ENCODE measurements at regions not wholly inside any gene's neighbourhood (a gene's known extent, or its start where the extent isn't known, plus 50 kb on each side); places are given as distances from the start of the nearest gene placed in this dataset.

DNA sequence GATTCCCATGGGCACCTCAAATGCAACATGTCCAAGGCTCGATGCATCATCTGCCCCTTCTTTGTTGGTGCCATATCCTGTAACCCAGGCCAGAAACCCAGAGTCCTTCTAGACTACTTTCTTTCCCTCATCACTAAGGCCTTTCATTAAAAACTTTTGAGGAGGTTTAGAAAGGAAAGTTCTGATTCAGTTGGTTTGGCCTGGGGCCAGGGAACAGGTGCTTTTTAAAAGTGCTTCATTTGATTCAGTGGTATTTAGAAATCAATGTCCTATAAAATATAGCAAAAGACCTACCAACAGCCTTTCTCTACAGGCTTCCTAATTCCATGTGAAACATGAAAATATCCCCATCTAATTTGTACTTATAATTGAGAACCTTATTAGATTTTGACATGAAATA lies 341.9 kb upstream of the RORA start:
- Mint-ChIP-seq H3K4me3 (no peak overlapping the region), H3K4me1 (ENCODE audit: low read depth) (no peaks in the 10 kb centered on the region), H3K9me3 (no peaks in the 10 kb centered on the region), H3K27me3 (ENCODE audit: low read depth) (peaks cover 17% of the 10 kb centered on the region), H3K36me3 (ENCODE audit: insufficient read depth in 2 of 2) (no peaks in the 10 kb centered on the region), H3K27ac (no peak overlapping the region)
- DNase-seq (no peak), ATAC-seq (replicated peaks in 1 of 2) (no peak)

DNA sequence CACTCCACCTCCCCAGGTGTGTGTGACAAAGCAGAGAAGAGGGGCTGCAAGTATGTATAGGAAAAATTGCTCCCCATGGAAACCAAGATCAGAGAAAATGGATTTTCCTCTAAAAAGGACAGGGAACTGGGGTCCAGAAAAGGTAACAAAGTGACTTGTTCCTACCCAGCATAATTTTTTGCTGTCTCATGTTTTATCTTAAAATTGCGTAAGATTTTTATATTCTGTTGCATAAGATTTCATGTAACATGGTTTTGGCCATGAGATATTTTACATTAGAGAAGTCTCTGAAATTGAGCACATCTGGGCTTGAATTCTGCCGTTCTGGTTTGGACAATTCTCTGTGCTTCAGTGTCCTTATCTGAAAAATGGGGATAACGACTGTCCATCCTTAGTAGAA lies 335.7 kb upstream of the RORA start:
- no peak for ATAC-seq (replicated peaks in 1 of 2)
- Mint-ChIP-seq H3K27ac (no peak overlapping the region), H3K36me3 (ENCODE audit: insufficient read depth in 2 of 2) (no peaks in the 10 kb centered on the region), H3K27me3 (ENCODE audit: low read depth) (peaks cover 22% of the 10 kb centered on the region), H3K4me3 (no peak overlapping the region), H3K4me1 (ENCODE audit: low read depth) (no peaks in the 10 kb centered on the region), H3K9me3 (no peaks in the 10 kb centered on the region)
- no peak for DNase-seq

DNA sequence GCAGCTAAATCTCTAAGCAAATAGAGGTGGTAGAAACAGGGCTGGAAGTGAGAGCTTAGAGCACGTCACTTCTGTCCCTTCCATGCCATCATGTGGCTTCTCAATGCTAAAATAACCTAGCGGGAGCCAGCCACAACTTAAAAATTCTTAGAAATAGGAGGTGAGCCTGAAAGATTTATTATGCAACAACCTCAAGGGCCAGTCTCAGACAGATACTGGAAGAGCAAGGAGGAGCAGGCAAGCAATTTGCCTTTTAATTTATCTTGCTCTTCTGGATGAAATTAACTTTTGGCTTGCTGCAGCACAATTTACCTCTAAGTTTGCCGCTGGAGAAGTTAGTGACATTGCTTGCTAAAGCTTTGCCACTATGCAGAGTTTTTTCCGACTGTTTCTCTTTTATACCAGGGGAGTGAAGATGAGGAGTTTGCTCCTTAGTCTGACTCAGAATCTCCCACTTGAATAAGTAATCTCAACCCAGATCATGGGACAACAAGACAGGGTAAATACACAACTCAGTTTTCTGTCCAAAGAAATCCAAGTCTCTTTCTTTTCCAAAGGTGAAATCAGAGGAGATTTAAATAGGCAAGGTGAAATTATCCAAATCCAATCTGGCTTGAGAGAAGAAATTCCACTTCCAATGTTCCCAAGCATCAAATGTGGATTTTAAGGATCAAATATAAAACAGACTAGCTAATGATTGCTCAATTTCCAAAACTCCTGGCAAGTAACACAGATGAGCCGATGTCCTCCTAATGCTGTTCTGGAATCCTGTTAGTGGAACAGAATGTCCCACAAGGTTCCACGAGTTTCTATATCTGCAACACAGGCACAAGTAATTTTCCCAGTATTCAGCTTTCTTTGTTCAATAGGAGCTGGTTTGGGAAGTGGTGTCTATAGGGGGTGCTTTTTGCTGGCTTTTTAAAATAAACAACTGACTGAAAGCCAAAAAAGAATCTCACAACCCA lies 329.4 kb upstream of the RORA start:
- H3K4me3 Mint-ChIP-seq: no peak overlapping the region
- no peaks in the 10 kb centered on the region for H3K36me3 Mint-ChIP-seq (ENCODE audit: insufficient read depth in 2 of 2)
- peaks cover 27% of the 10 kb centered on the region for H3K27me3 Mint-ChIP-seq (ENCODE audit: low read depth)
- H3K27ac Mint-ChIP-seq: no peak overlapping the region
- no peaks in the 10 kb centered on the region for H3K9me3 Mint-ChIP-seq
- ATAC-seq (replicated peaks in 1 of 2) (no peak), DNase-seq (no peak)
- peaks cover 9% of the 10 kb centered on the region for H3K4me1 Mint-ChIP-seq (ENCODE audit: low read depth)

DNA sequence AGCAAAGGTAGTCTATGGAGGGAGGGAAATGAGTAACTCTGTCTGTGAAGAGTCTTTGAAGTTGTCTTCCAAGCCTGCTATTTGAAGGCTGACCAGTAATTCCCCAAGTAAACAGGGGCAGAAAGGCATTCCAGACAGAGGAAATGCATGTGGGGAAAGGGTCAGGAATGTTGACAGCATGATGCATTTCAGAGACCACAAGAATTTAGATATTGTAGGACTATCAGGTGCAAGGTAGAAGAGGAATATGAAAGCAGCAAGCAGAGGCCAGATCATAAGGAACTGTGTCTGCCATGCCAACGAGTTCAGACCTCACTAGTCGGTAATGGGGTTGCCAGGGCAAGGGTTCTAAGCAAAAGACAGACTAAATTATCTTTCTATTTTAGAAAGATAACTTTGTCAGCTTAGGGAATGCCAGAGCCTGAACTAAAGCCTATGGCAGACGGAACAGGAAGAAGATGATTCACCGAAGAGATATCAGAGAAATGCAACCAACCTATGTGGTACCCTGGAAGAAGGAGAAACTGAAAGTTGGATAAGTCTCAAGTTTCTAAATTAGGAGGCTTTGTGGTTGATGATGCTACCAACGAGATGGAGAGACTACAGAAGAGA lies 327.0 kb upstream of the RORA start:
- Mint-ChIP-seq H3K36me3 (ENCODE audit: insufficient read depth in 2 of 2) (no peaks in the 10 kb centered on the region), H3K9me3 (peaks cover 0 to 2% of the 10 kb centered on the region in 2 donors), H3K4me3 (no peak overlapping the region), H3K27me3 (ENCODE audit: low read depth) (peaks cover 33% of the 10 kb centered on the region), H3K27ac (no peak overlapping the region), H3K4me1 (ENCODE audit: low read depth) (peaks cover 9% of the 10 kb centered on the region)
- ATAC-seq (replicated peaks in 1 of 2) (no peak), DNase-seq (no peak)

DNA sequence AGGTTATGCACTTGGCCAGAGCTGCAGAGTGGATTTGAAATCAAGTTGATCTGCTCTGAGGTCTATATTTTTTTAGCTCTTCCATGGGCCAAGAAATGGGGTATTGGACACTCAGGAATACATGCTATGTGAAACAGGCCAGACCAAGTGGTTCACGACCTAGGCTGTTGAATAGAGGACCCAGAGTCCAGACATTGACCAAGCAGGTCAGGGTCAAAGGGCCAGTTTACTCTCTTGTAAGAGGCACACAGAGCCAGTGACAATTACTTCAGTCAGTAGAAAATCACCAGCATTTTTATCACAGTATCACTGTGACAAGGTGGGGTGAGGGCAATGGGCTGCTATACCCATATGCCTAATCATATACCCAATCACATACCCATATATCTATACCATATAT lies 320.6 kb upstream of the RORA start:
- H3K36me3 Mint-ChIP-seq (ENCODE audit: insufficient read depth in 2 of 2): no peaks in the 10 kb centered on the region
- no peak for ATAC-seq (replicated peaks in 1 of 2)
- peaks cover 17% of the 10 kb centered on the region for H3K27me3 Mint-ChIP-seq (ENCODE audit: low read depth)
- H3K4me1 Mint-ChIP-seq (ENCODE audit: low read depth): no peaks in the 10 kb centered on the region
- DNase-seq: no peak
- no peak overlapping the region for H3K27ac Mint-ChIP-seq
- H3K9me3 Mint-ChIP-seq: peaks cover 0 to 2% of the 10 kb centered on the region in 2 donors
- no peak overlapping the region for H3K4me3 Mint-ChIP-seq

DNA sequence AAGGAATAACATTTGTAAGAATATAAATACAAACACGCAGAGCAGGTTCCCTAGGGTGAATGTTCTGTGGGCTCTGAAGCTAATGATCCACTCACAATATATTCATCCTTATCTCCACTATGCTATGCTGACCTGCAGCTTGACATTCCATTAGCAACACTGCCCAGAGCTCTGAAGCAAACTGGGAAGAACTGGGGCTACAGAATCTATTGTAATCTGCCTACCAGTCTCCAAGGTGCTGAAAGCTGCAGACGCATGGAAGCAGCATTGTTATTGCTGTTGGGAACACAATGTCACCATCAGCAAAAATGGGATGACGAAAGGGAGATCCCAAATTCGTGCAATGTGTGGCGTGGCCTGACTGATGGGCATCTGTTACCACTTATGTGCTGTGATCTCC lies 316.7 kb upstream of the RORA start:
- ATAC-seq (replicated peaks in 1 of 2) (no peak), DNase-seq (no peak)
- no peak overlapping the region for H3K4me3 Mint-ChIP-seq
- H3K27me3 Mint-ChIP-seq (ENCODE audit: low read depth): peaks cover 10% of the 10 kb centered on the region
- H3K4me1 Mint-ChIP-seq (ENCODE audit: low read depth): no peaks in the 10 kb centered on the region
- H3K9me3 Mint-ChIP-seq: no peaks in the 10 kb centered on the region
- no peak overlapping the region for H3K27ac Mint-ChIP-seq
- H3K36me3 Mint-ChIP-seq (ENCODE audit: insufficient read depth in 2 of 2): no peaks in the 10 kb centered on the region

DNA sequence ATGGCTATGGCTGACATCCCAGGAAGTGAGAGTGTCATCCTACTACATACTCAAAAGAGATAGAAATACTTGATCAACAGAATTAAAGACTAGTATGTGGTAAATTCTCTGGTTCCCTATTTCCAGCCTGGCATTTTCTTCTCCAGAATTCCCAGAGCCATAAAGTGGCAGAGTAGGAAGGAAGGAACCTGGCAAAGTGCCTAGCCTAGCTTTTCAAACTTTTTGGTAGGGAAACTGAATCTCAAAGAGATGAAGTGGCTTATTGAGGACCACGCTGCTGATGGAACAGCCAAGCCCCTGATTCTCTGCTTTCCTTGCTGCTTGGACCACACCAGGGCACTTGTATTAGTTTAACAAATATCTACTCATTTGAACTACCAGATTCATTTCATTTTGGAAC lies 312.4 kb upstream of the RORA start:
- H3K9me3 Mint-ChIP-seq: no peaks in the 10 kb centered on the region
- no peaks in the 10 kb centered on the region for H3K4me1 Mint-ChIP-seq (ENCODE audit: low read depth)
- no peak overlapping the region for H3K27ac Mint-ChIP-seq
- DNase-seq: no peak
- no peaks in the 10 kb centered on the region for H3K36me3 Mint-ChIP-seq (ENCODE audit: insufficient read depth in 2 of 2)
- no peak overlapping the region for H3K4me3 Mint-ChIP-seq
- H3K27me3 Mint-ChIP-seq (ENCODE audit: low read depth): peaks cover 9% of the 10 kb centered on the region
- no peak for ATAC-seq (replicated peaks in 1 of 2)

DNA sequence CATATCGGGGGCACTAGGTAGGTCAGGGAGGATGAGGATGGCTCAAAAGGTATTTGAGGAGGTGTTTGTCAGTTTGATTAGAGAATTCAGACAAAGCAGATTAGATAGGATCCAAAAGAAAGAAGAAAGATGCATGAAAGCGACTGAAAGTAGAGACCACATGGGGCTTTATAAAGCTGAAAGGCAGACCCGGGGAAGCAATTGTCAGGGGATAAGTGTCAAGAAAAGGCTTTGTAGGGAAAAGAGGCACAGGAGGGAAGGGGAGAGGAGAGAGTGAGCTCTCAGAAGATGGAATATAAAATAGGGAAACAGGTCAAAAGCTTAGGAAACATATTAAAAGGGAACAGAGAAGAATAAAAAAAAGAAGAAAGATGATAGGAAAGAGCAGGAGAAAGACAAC lies 308.2 kb upstream of the RORA start:
- H3K4me1 Mint-ChIP-seq (ENCODE audit: low read depth): no peaks in the 10 kb centered on the region
- H3K36me3 Mint-ChIP-seq (ENCODE audit: insufficient read depth in 2 of 2): no peaks in the 10 kb centered on the region
- peaks cover 22% of the 10 kb centered on the region for H3K27me3 Mint-ChIP-seq (ENCODE audit: low read depth)
- no peak for ATAC-seq (replicated peaks in 1 of 2)
- H3K9me3 Mint-ChIP-seq: no peaks in the 10 kb centered on the region
- no peak for DNase-seq
- H3K27ac Mint-ChIP-seq: no peak overlapping the region
- H3K4me3 Mint-ChIP-seq: no peak overlapping the region

DNA sequence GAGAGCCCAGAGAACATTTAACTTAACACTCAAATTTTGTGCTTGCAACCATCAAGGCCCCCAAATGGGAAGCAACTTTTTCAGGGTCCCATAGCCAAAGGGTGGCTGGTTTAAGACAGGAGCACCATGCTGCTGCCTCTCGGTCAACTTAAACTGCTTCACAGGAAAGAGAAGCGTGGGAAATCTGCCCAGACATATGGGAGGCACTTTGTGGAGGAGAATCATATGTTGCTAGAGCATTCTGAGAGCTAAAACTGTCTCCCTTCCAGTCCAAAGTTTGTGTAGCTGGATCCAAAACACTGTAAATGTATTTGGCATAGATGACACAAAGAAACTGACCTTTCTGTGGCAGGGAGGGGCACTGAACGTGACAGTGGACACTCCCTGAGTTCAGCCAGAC lies 305.9 kb upstream of the RORA start:
- H3K27ac Mint-ChIP-seq: no peak overlapping the region
- H3K36me3 Mint-ChIP-seq (ENCODE audit: insufficient read depth in 2 of 2): no peaks in the 10 kb centered on the region
- DNase-seq: no peak
- H3K9me3 Mint-ChIP-seq: no peaks in the 10 kb centered on the region
- H3K4me1 Mint-ChIP-seq (ENCODE audit: low read depth): no peaks in the 10 kb centered on the region
- H3K27me3 Mint-ChIP-seq (ENCODE audit: low read depth): peaks cover 22% of the 10 kb centered on the region
- H3K4me3 Mint-ChIP-seq: no peak overlapping the region
- no peak for ATAC-seq (replicated peaks in 1 of 2)

DNA sequence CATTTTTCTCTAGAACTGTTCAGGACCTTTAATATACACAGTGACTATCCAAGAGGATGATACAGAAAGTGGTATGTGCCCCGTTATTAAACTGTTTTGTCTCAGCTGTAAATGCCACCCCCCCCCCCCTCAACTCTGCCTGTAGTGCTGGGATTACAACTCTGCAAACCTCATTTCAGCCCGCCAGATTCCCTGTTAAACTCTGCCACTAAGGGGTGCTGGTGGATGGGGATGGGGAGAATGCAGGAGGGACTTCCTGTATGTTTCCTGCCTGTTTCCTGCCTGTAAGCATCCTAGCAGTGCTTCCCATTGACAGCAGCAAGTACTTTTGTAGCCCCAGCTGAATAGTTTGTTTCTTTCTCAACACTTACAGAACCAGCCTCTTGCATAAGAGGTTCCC lies 301.7 kb upstream of the RORA start:
- Mint-ChIP-seq H3K36me3 (ENCODE audit: insufficient read depth in 2 of 2) (no peaks in the 10 kb centered on the region), H3K4me3 (no peak overlapping the region), H3K27me3 (ENCODE audit: low read depth) (peaks cover 10% of the 10 kb centered on the region), H3K27ac (no peak overlapping the region), H3K4me1 (ENCODE audit: low read depth) (no peaks in the 10 kb centered on the region), H3K9me3 (no peaks in the 10 kb centered on the region)
- ATAC-seq (replicated peaks in 1 of 2) (no peak), DNase-seq (no peak)

DNA sequence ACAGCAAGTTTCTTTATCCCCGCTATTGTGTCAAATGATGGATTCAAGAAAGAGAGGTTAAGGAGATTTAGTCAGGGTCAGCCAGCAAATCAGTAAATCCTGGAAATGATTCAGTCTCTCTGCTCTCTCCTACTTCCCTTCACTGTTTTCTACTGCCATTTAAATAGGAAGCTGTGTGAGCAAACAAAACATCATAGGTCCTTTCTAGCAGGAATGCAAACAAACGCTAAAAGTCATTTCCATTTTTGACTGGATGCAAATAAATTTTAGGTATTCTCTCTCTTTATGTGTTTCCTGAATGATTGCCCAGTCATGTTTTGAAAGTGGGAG lies 299.4 kb upstream of the RORA start:
- no peaks in the 10 kb centered on the region for H3K9me3 Mint-ChIP-seq
- H3K4me1 Mint-ChIP-seq (ENCODE audit: low read depth): no peaks in the 10 kb centered on the region
- H3K27ac Mint-ChIP-seq: no peak overlapping the region
- peaks cover 16% of the 10 kb centered on the region for H3K27me3 Mint-ChIP-seq (ENCODE audit: low read depth)
- DNase-seq (no peak), ATAC-seq (replicated peaks in 1 of 2) (no peak)
- no peaks in the 10 kb centered on the region for H3K36me3 Mint-ChIP-seq (ENCODE audit: insufficient read depth in 2 of 2)
- no peak overlapping the region for H3K4me3 Mint-ChIP-seq

DNA sequence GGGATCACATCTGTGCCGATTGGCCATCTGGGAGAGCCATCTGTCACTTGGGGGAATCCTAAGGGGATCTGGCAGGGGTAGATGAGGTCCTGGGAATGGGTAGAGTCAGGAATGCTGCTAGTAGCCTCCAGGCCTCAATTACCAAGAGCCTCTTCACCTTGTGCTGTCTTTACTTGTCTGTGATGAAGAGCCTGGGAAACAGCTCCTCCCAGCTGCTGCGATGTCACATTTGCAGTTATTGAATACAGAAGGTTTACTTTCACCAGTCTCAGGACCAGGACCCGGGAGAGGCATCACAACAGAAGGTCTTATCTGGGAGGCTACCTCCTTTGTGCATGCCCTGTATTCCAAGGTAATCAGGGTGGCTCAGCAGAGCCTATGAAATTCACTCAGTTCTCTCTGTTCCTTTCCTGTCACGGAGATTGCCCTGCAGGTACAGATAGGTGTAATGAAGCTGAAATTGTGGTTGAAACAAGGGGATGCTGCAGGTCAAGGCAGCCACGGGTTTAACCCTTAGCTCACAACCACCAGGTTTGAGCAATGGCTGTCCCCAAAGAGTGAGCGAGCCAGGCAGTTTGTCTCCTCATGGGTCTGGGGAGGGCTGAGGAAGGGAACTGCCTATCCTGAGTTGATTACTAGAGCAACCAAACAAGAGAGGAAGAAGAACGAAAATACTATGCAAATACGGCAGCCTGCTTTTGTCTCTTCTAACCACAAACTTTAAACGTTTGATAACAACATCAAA lies 298.9 kb upstream of the RORA start:
- no peak for ATAC-seq (replicated peaks in 1 of 2)
- Mint-ChIP-seq H3K36me3 (ENCODE audit: insufficient read depth in 2 of 2) (no peaks in the 10 kb centered on the region), H3K4me3 (no peak overlapping the region), H3K27ac (no peak overlapping the region), H3K9me3 (no peaks in the 10 kb centered on the region), H3K27me3 (ENCODE audit: low read depth) (peaks cover 11% of the 10 kb centered on the region), H3K4me1 (ENCODE audit: low read depth) (no peaks in the 10 kb centered on the region)
- DNase-seq: no peak

DNA sequence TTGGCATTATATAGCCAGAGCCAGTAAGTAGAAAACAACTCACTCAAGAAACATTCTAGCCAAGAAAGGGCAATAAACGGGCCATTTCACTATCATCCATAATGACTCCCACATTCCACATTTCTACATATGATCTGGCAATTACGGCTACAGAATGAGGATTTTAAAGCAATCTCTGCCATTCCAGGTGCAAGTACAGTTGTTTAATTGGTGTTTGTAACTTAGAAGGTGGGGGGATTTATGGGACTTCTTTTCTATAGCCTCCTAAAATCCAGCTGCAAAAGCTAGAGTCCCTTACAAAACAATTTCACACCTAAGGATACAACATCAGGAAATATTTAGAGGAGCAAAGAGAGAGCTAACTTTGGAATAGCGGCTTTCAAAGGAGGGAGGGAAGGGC lies 295.4 kb upstream of the RORA start:
- ATAC-seq (replicated peaks in 1 of 2): no peak
- no peak overlapping the region for H3K27ac Mint-ChIP-seq
- no peaks in the 10 kb centered on the region for H3K36me3 Mint-ChIP-seq (ENCODE audit: insufficient read depth in 2 of 2)
- no peaks in the 10 kb centered on the region for H3K4me1 Mint-ChIP-seq (ENCODE audit: low read depth)
- DNase-seq: no peak
- no peak overlapping the region for H3K4me3 Mint-ChIP-seq
- peaks cover 12% of the 10 kb centered on the region for H3K27me3 Mint-ChIP-seq (ENCODE audit: low read depth)
- no peaks in the 10 kb centered on the region for H3K9me3 Mint-ChIP-seq
